NT2/D1 (cell line): ENCODE measurements at regions not wholly inside any gene's neighbourhood (a gene's known extent, or its start where the extent isn't known, plus 50 kb on each side); places are given as distances from the start of the nearest gene placed in this dataset.

Experiments used
- YY1 ChIP-seq: IDR thresholded peaks from 2 replicates; pipeline ENCODE4 v1.6.1; 2011; ENCODE audit not compliant: insufficient read length, insufficient read depth
- ZNF274 ChIP-seq: IDR thresholded peaks from 2 replicates; pipeline ENCODE4 v1.6.1; 2011; ENCODE audit warnings: mild to moderate bottlenecking, low read depth, low read length

DNA sequence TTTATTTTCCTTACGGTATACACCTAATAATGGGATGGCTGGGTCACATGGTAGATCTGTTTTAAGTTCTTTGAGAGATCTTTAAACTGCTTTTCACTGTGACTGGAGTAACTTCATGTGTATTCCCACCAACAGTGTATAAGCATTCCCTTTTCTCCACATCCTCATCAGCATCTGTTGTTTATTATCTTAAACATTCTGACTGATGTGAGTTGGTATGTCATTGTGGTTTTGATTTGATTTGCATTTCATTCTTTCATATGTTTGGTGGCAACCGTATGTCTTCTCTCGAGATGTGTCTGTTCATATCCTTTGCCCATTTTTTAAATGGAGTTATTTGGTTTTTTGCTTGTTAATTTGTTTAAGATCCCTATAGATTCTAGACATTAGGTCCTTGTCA lies 114.8 kb downstream of the DDX3Y start:
- no peak for TF ChIP-seq YY1
- TF ChIP-seq ZNF274, result no peak
